Mesothelial cell of epicardium (in vitro differentiated cells): ENCODE measurements at regions not wholly inside any gene's neighbourhood (a gene's known extent, or its start where the extent isn't known, plus 50 kb on each side); places are given as distances from the start of the nearest gene placed in this dataset.

Source experiments
- DNase-seq, 2 experiments: peaks; one replicate each; pipeline ENCODE4 v3.0.0; 2021; ENCODE audit warnings: low spot score in 2 of 2; ENCODE audit not compliant: unreplicated experiment in 2 of 2
- H3K27ac Mint-ChIP-seq: 2 replicates; pipeline ENCODE4 v1.8.0; 2021; ENCODE audit warnings: mixed read lengths
- H3K27me3 Mint-ChIP-seq: 2 replicates; pipeline ENCODE4 v1.8.0; 2021; ENCODE audit warnings: low read depth, mixed read lengths
- H3K36me3 Mint-ChIP-seq: 2 replicates; pipeline ENCODE4 v1.8.0; 2021; ENCODE audit warnings: mixed read lengths
- H3K4me1 Mint-ChIP-seq: 2 replicates; pipeline ENCODE4 v1.8.0; 2021; ENCODE audit warnings: mixed read lengths
- H3K4me3 Mint-ChIP-seq: 2 replicates; pipeline ENCODE4 v1.8.0; 2021; ENCODE audit warnings: mild to moderate bottlenecking, moderate library complexity, mixed read lengths
- H3K9me3 Mint-ChIP-seq: 2 replicates; pipeline ENCODE4 v1.8.0; 2021; ENCODE audit warnings: mixed read lengths
- CTCF ChIP-seq: fragments of 200-600 bp; sonication (generic); IDR thresholded peaks from one replicate; pipeline ENCODE4 v1.5.0; 2021; ENCODE audit warnings: antibody characterized with exemption; ENCODE audit not compliant: unreplicated experiment

- no peak for TF ChIP-seq CTCF
- Mint-ChIP-seq H3K4me3 (no peak overlapping the region), H3K27me3 (no peaks in the 10 kb centered on the region), H3K9me3 (peaks cover 7% of the 10 kb centered on the region), H3K4me1 (peaks cover 17% of the 10 kb centered on the region), H3K27ac (no peak overlapping the region), H3K36me3 (peaks cover 4% of the 10 kb centered on the region)
- DNase-seq = no peak
These were observed 92.4 kb downstream of the PHLDA1 start for GRCh38 chr12:75939016-75939642.

GRCh38 chr12:75938189-75938588 lies 93.4 kb downstream of the PHLDA1 start:
- Mint-ChIP-seq H3K27ac (no peak overlapping the region), H3K4me1 (peaks cover 13% of the 10 kb centered on the region), H3K27me3 (no peaks in the 10 kb centered on the region), H3K36me3 (peaks cover 1% of the 10 kb centered on the region), H3K4me3 (no peak overlapping the region), H3K9me3 (peaks cover 3% of the 10 kb centered on the region)
- TF ChIP-seq CTCF = no peak
- no peak for DNase-seq

GRCh38 chr12:75937486-75937885 lies 94.1 kb downstream of the PHLDA1 start:
- H3K27ac Mint-ChIP-seq = no peak overlapping the region
- DNase-seq = no peak
- peaks cover 1% of the 10 kb centered on the region for H3K36me3 Mint-ChIP-seq
- TF ChIP-seq CTCF = no peak
- H3K27me3 Mint-ChIP-seq = no peaks in the 10 kb centered on the region
- peaks cover 13% of the 10 kb centered on the region for H3K4me1 Mint-ChIP-seq
- no peak overlapping the region for H3K4me3 Mint-ChIP-seq
- H3K9me3 Mint-ChIP-seq = peaks cover 3% of the 10 kb centered on the region

- no peak for DNase-seq
- peaks cover 1% of the 10 kb centered on the region for H3K36me3 Mint-ChIP-seq
These were observed 94.8 kb downstream of the PHLDA1 start for GRCh38 chr12:75936515-75937440.

More at GRCh38 chr12:75936515-75937440, 94.8 kb downstream of the PHLDA1 start:
- Mint-ChIP-seq H3K27ac (no peak overlapping the region), H3K4me1 (peaks cover 15% of the 10 kb centered on the region), H3K9me3 (peaks cover 3% of the 10 kb centered on the region), H3K27me3 (no peaks in the 10 kb centered on the region), H3K4me3 (no peak overlapping the region)
- TF ChIP-seq CTCF = no peak
